ENCODE measurements at regions not wholly inside any gene's neighbourhood (a gene's known extent, or its start where the extent isn't known, plus 50 kb on each side); places are given as distances from the start of the nearest gene placed in this dataset.
"Not testable (repeated sequence)": the region's sequence is repeated elsewhere in the genome, so short reads cannot be mapped to it uniquely, and the experiment has no call there.

DNA sequence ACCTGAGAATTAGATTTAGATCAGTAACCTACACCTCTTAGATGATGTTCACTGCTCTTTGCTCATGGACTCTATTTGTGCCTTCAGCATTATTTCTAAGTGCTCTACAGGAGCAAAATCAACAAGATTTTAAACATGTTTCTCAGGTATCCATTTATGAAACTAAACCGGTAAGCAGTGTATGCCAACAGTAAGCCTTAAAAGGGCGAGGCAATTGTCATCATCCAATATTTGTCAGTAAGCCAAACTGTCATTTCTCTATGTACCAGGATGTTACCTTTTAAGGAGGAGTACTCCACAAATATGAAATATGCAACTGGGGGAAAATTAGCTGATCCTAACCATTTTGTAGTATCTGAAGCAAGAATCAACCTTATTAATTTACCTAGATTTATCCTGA lies 69.6 kb upstream of the ZNF184 start:
- no peak for DNase-seq (ENCODE audit: low spot score)

DNA sequence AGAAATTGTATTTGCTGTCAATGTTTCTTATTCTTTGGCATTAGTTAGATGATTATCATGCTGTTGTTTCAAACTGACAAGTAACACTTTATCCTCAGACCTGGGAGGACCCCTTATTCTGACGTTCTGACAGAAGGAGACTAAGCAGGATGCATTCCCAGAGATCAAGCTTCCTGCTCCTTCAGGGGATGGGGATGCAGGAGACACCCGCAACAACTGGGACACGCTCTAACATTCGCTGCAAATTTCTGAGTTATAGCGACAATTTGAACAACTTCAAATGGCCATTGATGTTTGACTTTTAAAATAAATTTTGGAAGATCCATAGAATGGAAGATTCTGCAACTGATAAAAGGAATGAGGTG lies 69.0 kb upstream of the ZNF184 start:
- DNase-seq (ENCODE audit: low spot score): no peak

DNA sequence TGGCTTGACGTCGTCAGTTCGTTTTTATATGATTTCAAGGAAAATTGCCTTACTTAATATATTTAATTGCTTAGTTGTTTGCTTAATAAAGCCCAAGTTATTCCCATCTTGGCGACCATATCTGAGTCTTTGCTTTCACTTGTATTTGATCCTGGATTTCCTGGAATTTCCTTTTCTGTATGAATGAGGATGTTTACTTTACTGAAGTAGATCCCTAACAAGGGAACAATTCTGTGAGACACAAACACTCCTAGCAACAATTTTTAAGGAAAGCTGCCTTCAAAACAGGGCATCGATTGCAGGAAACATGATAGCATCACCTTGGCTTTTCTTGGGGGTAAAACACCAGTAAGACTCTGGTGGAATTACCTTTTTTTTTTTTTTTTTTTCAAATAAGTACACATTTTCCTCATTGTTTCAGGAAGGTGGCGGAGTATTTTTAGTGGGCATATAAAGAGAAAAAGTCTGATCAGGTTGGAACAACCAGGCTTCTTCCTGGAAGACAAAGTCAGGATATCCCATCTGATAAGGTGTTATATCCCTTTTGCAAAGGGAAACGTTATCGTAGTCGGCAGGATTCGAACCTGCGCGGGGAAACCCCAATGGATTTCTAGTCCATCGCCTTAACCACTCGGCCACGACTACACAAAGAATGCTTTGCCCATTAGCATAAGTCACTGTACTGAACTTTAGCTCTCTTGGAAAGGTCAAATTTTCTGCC lies 68.5 kb upstream of the ZNF184 start:
- no peak for DNase-seq (ENCODE audit: low spot score)

DNA sequence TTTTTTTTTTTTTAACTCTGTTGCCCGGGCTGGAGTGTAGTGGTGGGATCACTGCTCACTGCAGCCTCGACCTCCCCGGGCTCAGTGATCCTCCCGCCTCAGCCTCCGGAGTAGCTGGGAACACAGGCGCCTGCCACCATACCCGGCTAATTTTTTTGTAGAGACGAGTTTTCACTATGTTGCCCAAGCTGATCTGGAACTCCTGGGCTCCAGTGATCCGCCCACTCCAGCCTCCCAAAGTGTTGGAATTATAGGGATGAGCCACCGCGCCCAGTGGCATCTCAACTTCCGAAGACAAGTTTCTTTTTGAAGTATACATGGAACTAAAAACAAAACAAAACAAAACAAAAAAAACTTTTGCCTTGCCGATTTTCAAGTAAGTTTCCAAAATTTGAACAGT lies 66.6 kb upstream of the ZNF184 start:
- no peak for DNase-seq (ENCODE audit: low spot score)

DNA sequence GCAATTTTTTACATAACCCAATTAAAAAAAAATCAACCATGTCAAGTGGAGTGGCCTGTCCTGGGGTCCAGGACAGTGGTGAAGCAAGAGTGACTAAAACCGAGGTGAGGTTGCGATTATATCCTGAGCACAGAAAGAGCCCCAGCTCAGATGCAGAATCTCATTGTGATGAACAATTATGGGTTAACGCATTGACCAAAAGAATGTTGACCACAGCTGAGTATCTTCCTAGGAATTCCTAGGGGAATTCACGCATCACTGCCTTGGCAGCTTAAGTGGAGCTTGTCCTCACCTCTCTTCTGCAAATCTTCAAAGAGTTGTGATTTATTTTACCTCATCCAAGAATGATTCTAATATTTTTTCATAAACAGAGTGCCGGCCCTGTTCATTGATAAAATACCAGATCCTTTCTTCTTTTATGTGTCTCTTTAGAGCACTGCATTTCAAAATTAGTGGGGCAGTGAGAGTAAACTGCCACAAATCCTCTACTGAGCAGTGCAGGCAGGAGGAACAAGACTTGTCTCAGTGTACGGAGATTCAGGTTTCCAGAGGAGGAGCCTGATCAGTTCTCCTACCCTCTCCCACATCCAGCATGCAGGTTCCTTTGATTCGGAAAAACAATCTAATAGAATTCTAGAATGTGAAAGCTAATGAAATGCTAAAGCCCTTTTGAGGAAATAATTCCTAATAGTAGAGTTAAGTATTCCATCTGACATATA lies 60.1 kb upstream of the ZNF184 start:
- DNase-seq (ENCODE audit: low spot score): no peak

DNA sequence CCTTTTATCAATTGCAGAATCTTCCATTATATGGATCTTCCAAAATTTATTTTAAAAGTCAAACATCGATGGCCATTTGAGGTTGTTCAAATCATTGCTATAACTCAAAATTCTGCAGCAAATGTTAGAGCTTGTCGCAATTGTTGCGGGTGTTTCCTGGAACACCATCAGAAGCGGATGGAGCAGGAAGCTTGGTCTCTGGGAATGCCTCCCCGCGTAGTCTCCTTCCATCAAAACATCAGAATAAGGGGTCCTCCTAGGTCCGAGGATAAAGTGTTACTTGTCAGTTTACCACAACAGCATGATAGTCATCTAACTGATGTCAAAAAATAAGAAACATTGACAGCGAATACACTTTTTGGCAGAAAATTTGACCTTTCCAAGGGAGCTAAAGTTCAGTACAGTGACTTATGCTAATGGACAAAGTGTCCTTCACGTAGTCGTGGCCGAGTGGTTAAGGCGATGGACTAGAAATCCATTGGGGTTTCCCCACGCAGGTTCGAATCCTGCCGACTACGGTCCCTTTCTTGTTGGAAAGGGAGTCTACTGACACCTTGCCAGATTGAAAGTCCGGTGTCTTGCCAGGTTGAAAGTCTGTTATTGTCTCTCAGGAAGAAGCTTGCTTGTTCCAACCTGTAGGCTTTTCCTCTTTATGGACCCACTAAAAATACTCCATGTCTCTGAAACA lies 59.0 kb upstream of the ZNF184 start:
- DNase-seq (ENCODE audit: low spot score): no peak

DNA sequence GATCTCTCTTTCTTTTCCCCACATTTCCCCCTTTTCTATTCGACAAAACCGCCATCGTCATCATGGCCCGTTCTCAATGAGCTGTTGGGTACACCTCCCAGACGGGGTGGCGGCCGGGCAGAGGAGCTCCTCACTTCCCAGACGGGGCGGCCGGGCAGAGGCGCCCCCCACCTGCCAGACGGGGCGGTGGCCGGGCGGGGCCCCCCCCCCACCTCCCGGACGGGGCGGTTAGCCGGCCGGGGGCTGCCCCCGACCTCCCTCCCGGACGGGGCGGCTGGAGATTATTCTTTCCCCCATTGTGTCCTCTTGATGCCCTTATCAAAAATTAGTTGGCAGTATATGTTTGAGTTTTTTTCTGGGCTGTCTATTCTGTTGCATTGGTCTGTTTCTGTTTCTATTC lies 56.9 kb upstream of the ZNF184 start:
- DNase-seq (ENCODE audit: low spot score): not testable (repeated sequence)

DNA sequence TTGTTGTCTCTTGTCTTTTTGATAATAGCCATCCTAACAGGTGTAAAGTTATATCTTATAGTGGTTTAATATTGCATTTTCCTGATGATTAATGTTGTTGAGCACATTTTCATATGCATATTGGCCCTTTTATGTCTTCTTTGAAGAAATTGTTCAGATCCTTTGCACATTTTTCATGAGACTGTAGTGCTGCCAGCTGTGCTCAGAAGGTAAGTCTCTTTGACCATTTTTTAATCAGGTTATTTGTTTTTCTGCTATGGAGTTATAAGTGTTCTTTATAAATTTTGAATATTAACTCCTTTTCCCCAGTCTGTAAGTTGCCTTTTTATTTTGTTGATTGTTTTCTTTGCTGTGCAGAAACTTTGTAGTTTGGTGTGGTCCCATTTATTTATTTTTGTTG lies 55.8 kb upstream of the ZNF184 start:
- no peak for DNase-seq (ENCODE audit: low spot score)
